Pulmonary artery endothelial cell (primary cell): ENCODE measurements at regions not wholly inside any gene's neighbourhood (a gene's known extent, or its start where the extent isn't known, plus 50 kb on each side); places are given as distances from the start of the nearest gene placed in this dataset.
A peak's percentile ranks its signal among the peaks of the same experiment; 100 is the strongest.

Experiments
- DNase-seq: peaks from one replicate; pipeline ENCODE4 v3.0.0-alpha.2; 2011; ENCODE audit warnings: low read depth, low spot score

DNA sequence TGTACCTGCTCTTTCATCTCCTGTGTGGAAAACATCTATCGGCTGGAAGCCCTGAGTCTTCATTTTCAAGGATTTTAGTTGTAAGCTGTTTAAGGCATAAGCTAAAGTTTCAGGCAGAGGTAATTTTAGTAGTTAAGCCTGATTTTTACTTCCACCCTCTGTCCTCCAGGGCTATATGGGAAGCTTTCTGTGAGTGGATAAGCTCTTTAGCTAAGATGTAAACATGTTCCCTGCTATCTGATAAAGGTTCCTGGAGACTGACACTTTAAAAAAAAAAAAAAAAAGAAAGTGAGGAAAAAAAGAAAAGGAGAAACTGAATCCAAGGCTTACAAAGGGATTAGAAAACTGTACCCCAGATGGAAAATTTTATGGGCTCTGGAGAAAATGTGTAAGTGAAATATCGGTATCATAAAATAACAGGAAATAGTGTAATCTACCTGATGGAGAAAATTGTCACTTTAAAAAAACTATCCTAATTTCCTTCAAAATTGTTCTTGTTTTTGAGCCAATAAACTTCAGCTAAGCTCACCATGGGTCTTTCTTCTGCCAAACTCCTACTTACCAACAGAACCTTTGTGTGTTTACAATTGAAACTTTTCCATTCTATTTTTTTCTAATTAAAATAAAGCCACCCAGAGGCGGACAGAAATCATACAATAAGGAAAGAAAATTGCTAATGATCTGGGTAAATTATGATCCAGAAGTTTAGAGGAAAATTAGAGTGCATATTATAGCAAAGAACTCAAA, 180.5 kb downstream of the TGFB2 start:
- DNase-seq = no peak

DNA sequence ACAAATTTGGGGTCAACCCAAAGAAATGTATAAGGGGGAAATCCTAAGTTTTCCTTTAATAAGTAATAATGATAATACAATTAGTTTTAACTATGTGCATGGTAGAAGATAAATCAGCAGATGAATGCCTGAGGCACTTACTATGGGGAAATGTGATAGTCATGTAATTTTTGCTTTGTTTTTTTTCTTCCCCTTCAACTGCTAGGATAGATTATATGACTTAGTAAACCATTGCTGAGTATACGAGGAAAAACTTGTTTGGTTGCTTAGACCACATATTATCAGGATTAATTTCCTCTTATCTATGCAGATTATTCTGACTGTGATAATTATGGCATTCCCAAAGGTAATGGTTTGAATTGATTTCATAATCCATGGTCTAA, 181.1 kb downstream of the TGFB2 start:
- DNase-seq = no peak

DNA sequence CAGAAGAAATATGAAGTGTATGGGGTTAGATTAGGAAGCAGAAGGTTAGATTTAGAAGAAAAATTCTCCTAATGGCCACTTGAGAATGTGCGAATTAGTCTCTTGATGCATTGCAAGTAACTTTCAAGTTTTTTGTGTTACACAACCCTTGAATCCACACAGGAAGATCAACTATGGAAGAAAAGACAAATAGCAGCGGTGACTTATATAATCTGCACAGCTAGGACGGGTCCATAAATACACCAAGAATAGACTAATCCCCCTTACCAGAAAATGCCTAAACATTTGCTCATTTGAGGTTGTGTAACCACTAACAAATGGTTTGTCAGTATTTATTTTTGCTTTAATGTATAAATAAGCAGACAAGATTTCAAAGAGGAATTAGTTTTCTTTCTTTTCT, 182.6 kb downstream of the TGFB2 start:
- no peak for DNase-seq

DNA sequence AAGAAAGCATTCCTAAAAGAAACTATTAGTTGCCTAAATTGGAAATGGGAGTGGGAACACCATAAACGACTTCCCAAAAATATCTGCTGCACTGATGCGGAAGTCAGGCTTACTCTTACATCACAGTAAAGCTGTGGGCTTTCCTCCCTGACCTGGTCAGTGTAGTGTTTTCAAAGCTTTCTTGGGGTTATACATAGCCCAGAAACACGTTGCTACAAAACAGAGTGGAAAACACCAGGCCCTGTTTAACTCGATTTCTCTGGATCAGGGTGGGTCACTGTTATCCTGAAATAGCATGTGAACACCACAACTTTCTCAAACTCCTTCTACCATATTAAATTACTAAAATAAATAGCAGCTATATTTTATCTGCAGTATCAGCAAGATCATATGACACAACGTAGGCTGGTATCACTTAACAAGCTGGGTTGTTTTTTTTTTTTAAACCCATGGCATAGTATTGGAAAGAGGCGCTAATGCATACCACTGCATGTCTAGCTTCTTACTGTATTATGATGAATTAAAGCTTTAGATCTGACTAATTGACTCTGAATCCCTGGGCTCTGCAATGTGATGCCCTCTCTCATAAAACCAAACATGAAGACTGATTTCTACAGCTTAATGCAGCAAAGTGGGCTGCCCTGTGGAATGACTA, 184.6 kb downstream of the TGFB2 start:
- DNase-seq = no peak

DNA sequence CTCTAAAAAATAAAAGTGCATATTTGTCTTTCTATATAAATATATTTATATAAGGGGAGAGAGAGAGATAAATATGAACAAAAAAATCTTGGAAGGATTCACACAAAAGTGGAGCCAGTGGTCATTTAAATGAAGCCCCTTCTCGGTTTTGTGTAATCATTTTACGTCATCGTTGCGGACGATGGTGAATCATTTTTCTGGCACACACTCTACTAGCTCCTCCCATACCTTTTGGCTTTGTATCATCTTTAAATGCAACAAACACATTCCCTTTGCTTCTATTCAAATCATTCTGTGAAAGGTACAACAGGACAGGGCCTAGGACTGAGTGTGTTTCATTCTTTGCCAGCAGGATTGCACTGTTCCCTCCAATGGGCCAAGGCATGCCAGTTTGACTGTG, 186.8 kb downstream of the TGFB2 start:
- no peak for DNase-seq

DNA sequence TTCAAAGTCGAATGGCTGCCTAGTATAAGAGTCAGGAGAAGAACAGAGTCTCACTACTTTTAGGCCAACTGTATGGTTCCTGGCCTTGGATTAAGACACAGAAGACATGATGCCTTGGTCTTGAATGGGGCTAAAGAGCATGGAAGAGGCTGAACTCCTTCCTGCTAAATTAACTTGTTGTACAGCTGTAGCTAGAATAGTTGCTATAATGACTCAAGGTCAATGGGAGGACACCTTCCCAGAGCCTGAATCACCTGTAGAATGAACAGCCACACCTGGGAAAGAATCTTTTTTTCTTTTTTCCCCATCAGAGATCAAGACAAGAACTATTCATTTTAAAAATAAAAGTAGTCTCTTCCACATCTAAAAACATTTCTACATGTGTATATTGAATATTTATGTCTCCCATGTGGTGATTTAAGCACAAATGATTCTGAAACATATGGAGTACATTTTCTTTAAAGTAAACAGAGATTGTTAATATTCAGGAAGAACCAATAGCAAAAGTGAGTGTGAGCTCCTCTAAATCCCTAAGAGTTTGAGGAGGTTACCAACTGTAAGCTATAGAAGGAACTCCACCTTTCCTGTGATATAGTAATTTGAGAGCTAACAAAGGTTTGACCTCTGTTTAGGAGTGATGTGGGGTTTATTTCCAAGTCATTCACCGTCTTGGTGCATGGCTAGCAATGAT, 191.3 kb downstream of the TGFB2 start:
- no peak for DNase-seq

DNA sequence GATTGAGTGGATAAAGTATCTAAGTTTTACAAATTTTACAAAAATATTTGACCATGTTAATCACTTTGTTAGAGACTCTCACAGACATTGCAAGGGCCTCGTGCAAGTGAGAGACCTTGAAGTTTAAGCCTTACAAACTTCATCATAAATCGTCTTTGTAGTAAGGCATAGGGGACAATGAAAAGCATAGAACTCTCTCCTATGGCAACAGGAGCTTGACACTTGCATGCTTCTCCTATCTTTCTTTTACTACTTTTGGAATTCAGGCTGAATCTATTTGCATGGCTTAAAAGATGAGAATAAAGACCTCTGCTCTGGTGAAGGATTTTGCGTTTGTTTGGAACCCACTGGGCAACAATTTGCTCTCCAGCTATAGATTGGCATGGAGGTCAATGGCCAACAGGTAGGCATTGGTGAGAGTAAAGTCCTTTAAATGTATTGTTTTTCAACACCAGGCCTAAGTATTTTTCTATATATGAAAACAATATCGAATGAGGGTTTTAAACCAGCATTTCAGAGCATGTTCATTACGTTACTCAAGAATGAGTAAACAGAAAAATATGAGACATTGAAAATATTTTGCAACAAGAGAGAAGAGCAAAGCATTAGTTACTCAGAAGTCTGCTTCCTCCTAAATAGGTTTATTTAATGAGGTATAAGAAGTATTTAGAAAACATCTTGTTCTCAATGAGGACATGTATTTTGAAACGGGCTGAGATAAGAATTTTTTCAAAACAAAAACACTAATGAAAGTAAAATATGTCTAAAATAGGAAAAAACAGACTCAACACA, 192.2 kb downstream of the TGFB2 start:
- DNase-seq = no peak

GRCh38 chr1:218538341-218538740, 193.2 kb downstream of the TGFB2 start:
- no peak for DNase-seq

DNA sequence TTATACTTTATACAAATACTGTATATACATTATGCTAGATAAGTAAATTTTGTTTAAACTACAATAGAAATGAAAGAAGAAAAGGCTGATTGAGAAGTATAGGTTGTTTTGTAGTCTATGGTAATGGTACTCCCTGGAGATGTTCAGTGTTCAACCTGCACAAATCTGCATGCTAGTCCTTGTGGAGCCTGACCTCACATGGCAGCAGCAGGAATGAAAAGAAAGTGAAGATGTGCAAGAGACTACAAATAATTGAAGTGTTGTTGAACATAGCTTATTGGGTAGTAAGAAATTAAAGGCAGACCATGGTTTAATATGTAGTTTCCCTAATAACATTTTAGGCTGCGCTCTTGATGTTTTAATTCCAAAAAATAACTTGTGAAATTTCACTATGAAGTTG, 201.2 kb downstream of the TGFB2 start:
- DNase-seq = no peak

DNA sequence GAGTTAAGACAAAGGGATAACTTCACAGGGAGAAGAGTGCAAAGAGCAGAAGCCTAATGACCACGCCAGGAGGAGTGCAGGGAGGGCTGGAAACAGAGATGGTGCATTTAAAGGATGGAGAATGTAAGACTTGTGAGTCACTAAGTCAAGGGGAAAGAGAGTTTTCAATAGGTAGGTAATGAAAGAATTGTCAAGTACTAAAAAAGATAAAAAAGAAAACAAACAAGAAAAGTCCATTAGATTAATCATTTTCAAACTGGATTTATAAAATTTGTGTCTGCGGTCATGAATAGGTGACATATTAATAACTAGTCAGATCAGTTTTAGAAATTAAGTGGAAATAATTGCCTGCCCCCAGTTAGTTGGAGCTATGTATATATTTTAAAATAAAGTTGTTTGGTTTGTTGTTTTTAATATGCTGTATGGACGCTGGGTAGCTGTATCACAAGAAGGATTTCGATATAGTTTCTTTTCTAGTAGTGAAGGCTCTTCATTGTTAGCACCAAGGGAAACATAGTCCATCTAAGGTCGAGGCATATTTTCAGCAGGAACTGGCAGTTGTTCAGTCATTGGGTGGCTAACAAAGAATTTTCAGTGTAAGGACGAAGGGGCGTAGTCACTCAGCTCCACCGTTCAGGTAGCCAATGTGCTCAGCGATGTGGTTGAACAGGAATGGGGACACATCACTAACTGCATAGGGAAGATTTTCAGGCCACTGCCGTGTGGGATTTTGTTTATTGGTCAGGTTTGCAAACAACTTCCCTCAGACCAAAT, 203.0 kb downstream of the TGFB2 start:
- DNase-seq = no peak

DNA sequence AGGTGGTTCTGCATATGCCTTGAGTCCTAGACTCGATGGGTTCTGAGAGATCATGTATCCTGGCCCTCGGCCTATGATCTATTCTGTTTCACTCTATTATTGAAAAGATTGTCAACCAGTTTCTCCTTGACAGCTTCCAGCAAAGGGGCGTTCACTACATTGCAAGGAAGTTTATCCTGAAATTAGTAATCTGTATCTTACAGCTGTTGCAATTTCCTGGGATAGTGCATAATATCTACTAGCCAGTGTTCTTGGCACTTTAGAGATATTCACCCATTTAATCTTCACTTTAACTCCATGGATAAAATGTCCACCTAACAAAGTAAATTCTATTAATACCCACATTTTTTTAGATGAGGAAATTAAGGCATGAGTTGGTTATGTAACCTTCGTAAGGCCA, 203.6 kb downstream of the TGFB2 start:
- DNase-seq = no peak

- no peak for DNase-seq
Observed at GRCh38 chr1:218553197-218553596, 208.1 kb downstream of the TGFB2 start.

DNA sequence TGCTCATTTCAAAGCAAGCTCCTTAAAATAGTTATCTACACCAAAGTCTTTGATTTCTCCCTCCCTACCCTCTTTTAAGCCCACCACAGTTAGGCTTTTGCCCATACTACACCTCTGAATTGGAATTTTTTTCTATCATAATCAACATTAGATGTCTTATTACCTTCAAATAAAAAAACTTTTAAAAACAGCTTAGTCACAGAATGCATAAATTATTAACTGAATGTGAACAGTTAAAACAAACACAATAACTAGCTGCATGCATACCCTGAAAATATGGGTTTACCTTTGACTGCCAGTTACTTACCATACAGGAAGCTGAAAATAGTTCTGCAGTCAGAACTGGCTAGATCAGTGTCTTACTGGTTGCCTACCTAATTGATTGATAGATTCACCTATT, 210.9 kb downstream of the TGFB2 start:
- no peak for DNase-seq

DNA sequence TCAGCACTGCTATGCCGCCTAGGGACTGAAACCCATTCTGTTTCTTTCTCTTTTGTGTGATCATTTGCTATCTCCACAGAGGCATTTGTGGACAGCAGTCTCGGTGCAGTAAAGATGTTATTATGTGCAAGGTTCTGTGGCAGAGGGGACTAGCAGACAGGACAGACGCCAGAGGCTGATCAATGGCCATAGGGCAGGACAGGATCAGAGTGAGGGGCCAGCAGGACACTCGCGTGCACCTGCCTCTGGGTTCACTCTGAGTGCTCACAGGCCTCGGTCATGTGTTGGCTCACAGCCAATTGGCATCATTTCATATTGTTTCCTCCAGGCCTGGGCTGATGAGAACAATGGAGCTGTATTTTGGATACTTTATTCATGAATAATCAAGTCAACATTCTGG, 212.6 kb downstream of the TGFB2 start:
- DNase-seq = peak; percentile 82

- DNase-seq = no peak
Observed at GRCh38 chr1:218558271-218558810, 213.2 kb downstream of the TGFB2 start.

GRCh38 chr1:218565377-218565776, 220.2 kb downstream of the TGFB2 start:
- DNase-seq = no peak

GRCh38 chr1:218568962-218569550, 223.9 kb downstream of the TGFB2 start:
- DNase-seq = no peak

DNA sequence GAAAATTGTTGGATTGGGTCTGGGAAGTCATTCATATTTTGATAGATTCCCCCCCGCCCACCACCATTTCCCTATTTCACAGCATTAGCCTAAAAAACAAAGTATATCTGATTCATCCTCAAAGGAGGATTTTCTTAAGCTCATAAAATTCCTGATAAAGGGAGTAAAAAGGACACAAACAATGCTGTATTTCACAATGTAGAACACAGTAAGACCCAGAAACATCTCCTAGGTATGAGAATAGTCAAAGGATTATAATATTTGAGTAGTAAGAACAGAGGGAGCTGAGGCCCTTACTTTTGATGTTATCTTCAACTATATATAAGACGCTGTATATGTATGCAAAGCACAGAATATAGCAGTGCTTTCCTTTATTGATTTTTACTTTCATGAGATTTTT, 225.3 kb downstream of the TGFB2 start:
- DNase-seq = no peak

DNA sequence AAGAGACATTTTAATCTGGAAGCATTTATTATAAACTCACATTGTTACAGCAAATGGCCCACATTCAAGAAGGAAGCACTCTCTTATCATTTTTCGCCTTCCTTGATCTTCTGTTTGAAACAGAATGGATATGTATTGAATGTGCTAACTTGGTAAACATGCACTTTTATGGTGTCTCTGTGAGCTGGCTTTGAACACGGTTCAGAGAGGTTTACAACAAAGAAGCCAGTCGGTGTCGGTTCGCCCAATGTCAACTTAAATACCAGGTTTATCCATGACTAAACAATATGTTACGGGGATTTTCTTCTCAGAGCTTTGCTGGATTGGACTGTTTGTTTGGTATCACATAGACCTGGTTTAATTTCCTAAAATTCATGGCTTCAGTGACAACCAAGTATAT, 226.4 kb downstream of the TGFB2 start:
- DNase-seq = no peak

DNA sequence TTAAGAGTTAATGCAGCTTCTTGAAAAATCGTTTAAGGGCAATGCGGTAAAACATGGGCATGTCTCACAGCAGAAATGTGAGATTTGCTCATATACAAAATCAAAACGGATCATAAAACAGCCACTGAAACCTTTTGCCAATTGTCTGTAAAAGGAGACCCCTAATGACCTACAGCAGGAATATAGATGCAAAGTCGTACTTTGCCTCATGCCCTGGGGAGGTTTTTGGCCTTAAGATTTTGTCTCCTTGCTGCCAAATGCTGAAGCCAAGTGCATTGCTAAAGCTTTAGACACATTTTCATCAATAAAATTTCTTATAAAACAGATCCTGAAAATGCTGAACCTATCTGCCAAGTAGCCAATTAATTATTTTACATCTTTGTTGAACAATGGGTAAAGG, 226.9 kb downstream of the TGFB2 start:
- DNase-seq = no peak

DNA sequence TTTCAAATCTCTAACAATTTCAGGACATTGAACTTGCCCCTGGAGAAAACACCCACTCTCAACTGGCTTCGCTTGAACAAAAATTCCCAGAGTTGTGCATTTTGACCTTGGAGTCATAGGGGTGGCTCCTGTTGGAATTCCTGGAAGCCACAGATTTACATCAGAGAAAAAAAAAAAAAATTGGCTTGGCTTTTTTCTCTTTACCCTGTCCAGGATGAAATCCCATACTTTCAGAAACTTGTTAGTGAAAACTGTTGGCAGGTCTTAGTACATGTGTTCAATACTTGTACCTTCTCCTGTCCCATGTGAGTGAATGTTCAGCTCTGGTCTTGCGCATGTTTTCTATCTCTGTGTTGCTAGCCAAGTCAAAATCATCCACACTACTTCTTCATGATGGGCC, 228.8 kb downstream of the TGFB2 start:
- DNase-seq = no peak
